Putamen (tissue), 1 donor: ENCODE measurements at regions not wholly inside any gene's neighbourhood (a gene's known extent, or its start where the extent isn't known, plus 50 kb on each side); places are given as distances from the start of the nearest gene placed in this dataset.
"Not testable (repeated sequence)": the region's sequence is repeated elsewhere in the genome, so short reads cannot be mapped to it uniquely, and the experiment has no call there.

ENCODE experiments used
- DNase-seq: peaks from one replicate; pipeline ENCODE4 v3.0.0-alpha.2; 2016; ENCODE audit warnings: low spot score

- no peak for DNase-seq
These were observed 68.7 kb downstream of the MEPE start for GRCh38 chr4:87901422-87901992.

GRCh38 chr4:87904639-87905160 lies 70.8 kb upstream of the SPP1 start:
- no peak for DNase-seq

DNA sequence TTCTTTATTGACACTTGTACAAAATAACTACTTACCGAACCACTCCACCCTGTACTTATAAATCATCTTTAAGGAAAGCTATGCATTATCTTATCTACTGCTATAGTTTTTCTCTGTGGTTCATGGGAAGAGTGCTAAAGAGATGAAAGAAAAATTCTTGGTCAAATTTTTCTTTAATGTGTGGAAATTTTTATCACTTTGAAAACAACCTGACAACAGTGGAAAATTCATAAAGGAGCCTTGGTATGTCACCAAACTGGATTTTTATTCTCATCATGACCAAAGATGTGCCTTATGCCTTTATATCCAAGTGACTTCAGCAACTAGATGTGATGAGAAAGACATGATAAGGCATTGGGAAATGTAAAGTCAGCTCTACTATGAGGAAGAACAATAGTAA lies 67.2 kb upstream of the SPP1 start:
- DNase-seq = no peak

DNA sequence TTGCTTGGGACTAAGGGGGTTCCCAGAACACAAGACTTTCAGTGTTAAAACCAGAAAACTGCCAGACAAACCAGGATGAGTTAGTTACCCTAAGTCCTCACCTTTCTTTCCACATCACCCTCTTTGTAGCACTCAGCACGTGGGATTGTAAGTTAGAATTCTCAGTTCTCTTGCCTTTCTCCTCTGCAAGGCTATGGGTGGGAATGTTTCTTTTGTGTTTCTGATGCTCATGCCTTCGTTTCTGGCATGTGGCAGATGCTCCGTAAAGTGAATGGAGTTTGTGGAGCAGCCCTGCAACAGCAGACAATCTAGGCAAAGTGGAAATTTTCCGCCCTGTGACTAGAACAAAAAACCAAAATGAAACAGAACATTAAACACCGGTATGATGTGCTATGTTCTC lies 64.7 kb upstream of the SPP1 start:
- no peak for DNase-seq

DNA sequence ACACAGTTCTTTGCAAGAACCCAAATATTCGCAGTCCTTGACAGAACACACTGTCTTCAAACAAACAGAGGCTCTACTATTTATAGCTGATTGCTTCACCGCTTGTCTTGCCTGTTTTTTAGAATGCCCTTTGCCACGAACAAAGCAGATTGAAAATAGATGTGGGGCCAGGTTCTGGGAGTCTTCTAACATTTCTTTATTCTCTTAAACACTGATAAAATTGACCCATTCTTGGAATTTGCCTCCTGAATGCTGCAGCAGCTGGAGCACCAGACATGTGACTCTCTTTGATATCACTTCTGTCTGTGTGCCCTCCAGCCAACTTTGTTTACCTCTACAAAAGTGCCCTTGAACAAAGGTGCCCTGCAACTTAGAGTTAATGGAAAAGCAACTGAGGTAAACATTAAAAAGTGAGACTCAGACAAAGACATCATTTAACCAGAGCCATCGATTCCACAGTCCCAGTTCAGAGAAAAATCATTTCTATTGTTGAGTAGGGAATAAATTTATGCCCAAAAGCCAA lies 64.2 kb upstream of the SPP1 start:
- DNase-seq = peak; percentile 27

DNA sequence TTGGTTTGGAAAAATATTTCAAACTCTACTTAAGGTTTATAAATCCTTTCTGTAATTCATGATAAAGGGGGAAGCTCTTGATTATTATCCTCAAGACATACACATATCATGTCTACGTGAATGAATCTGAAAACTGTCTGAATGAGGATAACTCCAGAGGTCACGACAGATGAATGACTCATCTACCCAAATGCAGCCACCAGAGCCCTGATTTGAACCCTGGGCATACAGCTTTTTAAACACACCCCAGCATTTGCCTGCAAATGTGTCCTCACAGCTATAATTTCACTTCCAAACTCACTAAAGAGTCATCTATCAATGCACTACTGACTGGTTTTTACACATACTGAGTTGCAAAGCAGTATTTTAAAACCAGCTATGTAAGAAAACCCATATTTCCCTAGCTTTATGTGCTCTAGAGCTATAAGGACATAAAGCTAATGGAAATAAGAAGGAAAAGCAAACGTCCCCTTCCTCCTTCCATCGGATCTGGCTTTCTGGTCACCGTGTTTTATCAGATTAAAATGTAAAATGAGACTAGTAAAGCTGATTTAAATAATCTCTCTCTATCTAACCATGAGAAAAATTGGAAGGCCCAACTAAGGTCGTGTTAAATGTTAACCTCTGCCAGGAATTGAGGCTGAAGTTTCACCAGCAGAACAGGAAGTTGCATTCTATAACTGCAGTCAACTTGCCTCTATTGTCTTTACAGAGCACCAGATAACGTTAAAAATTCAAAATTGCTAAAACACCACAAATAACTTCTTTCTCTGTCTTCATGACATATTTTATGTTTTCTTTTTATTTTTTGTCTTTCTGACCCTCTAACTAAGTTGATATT lies 63.1 kb upstream of the SPP1 start:
- no peak for DNase-seq

DNA sequence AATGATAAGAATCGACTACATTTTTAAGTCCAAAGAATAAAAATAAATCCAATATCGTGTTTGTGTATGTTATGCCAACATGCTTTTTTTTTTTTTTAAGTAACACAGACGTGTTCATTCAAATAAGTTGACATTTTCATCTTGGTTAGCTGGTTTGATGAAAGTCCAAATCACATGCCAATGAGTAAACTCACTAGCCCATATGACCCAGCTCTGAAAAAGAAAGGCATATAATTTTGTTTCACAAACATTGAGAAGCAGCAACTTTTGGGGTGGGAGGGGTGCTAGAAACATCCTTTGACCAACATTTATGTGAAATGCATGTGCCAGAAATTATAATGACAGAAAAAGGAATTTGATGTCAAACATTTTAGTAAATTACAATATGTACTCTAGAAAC lies 61.6 kb upstream of the SPP1 start:
- no peak for DNase-seq

DNA sequence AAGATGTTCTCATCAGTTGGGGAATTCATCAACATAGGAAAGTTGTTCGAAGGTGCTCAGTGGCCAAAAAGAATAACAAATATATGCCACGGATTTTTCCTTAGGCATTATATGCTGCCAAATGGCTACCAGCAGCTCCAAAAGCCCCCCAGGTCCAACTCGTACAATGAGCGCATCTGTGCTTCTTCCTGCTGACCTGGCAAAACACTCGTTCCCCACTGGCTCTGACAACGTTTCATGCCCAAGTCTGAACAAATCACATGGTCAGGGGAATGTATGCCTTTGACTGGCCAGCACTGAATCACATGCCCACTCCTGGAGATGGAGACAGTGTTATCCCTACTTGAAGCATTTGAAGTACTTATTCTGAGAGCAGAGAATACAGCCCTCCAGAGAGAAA lies 59.9 kb upstream of the SPP1 start:
- DNase-seq = no peak

DNA sequence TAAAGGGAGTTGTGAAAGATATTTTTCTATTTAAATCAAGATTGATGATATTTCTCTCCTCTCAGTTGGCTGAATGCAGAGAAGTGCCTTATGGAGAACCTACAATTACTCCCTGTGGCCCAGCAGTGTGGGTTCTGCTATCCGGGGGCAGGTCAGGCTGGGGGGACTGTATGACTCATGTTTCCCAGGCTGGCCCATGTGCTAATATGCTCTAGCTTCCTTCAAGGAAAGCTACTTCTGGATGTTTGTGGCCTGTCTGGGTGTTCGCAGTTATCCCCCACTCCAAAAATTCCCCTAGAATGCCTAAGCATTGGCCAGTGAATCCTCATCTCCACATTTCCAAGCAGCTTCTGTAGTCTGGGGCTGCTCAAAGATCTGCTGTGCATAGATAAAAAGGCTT lies 58.9 kb upstream of the SPP1 start:
- no peak for DNase-seq

DNA sequence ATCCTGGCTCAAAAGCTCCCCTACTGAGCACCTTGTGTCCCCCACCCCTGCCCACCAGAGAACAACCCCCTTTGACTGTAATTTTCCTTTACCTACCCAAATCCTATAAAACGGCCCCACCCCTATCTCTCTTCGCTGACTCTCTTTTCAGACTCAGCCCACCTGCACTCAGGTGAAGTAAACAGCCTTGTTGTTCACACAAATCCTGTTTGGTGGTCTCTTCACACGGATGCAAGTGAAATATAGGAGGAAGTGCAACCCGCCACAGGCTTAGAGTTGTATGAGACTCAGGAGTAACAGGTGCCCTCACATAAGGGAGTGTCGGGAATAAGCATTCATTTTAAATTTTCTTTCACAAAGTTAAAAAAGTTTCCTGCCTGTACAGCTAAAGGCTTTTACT lies 57.6 kb upstream of the SPP1 start:
- not testable (repeated sequence) for DNase-seq

DNA sequence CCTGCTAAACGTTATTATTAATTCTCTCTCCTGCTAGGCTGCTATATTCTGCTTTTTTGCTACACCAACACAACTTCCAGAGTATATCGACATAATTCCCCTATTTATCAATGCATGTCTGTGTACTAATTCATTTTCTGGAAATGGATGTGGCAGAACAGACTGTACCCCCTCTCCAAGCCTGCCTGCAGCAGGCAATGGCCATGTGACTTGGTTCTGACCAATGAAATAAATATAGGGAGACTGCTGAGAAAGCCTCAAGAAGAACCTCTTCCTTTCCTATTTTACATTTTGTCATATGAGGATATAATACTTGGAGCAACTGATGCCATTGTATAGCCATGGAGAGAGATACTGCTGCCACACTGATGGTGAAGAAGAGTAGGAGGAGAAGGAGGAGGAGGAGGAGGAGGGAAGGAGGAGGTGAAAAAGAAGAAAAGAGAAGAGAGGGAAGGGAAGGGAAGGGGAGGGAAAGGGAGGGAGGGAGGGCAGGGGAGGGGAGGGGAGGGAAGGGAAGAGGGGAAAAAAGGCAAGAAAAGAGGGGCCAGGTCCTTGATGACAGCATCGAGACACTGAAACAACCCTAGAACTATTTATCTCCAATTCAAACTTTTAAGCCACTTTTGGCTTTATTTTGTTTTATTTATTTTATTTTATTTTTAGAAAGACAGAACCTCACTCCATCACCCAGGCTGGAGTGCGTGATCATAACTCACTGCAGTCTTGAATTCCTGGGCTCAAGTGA lies 57.0 kb upstream of the SPP1 start:
- no peak for DNase-seq

DNA sequence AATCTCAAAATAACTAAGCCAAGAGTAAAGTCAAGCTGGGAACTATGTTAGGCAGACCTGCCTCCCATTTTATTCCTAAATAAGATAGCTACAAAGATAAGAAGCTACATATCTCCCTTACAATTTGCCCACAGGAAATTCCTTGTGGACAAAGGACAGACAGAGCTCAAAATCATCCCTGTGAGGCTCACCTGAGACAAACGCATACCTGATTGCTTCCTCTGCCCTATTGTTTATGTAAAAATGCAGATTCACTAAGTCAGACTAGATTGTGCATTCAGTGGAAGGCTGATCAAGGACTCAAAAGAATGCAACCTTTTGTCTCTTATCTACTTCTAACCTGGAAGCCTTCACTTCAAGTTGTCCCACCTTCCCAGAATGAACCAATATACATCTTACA lies 56.2 kb upstream of the SPP1 start:
- DNase-seq = not testable (repeated sequence)

DNA sequence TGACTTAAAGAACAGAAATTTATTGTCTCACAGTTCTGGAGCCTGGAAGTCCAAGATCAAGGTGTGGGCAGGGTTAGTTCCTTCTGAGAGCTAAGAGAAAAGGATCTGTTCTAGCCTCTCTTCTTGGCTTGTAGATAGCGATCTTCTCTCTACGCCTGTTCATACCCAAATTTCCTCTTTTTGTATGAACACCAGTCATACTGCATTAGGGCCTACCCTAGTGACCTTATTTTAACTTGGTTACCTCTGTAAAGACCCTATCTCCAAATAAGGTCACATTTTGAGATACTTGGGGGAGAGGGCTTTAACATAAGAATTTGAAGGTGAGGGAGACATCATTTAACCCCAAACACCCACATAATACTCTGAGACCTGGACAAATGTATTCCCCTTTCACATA lies 55.6 kb upstream of the SPP1 start:
- DNase-seq = no peak

DNA sequence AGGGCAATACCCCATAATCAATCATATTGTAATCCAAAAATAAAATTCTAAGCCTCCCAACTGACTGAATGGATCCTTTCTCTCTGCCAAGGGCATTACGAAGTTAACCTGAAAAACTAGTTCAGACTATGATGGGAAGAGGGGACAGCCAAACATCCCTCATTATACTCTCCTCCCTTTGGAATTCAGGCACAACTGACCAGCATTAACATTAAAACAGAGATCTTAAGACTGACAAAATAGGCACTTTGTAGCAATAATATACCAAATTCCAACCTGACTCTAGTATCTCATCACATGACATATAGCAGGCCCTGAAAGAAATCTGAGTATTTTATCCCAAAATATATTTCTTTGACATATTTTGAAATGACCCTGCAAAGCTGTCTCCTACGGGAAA lies 55.0 kb upstream of the SPP1 start:
- no peak for DNase-seq

GRCh38 chr4:87921626-87922479 lies 53.7 kb upstream of the SPP1 start:
- DNase-seq = not testable (repeated sequence)

- DNase-seq = not testable (repeated sequence)
These were observed 51.4 kb upstream of the SPP1 start for GRCh38 chr4:87924146-87924545.
